Esophagus mucosa (tissue), 1 donor: ENCODE measurements at regions not wholly inside any gene's neighbourhood (a gene's known extent, or its start where the extent isn't known, plus 50 kb on each side); places are given as distances from the start of the nearest gene placed in this dataset.
"Not testable (repeated sequence)": the region's sequence is repeated elsewhere in the genome, so short reads cannot be mapped to it uniquely, and the experiment has no call there.

Experiments used
- ATAC-seq: fragments of 200-7000 bp; cut with Tn5 transposase; one replicate; pipeline ENCODE4 v1.9.1; 2020
- donor health status: DM: yes; HTN: yes; CAD: no.

DNA sequence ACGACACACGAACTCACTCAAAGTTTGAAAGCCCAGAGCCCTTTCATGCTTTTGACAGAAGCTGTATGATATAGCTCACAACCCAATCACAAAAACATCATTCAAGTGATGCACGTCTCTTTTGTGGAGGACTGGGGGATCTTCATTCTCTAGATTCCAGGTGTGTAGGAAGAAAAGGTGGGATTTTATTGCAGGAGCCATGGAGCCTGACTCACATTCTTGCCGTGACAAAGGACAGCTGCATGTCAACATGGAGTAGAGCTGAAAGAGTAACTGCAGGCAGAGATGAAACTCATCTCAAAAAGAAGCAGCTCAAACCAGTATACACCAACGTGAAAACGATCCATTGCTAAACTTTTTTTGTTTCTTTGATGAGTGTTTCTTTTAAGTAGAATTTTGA lies 50.9 kb upstream of the PDE1A start:
- ATAC-seq: no peak

DNA sequence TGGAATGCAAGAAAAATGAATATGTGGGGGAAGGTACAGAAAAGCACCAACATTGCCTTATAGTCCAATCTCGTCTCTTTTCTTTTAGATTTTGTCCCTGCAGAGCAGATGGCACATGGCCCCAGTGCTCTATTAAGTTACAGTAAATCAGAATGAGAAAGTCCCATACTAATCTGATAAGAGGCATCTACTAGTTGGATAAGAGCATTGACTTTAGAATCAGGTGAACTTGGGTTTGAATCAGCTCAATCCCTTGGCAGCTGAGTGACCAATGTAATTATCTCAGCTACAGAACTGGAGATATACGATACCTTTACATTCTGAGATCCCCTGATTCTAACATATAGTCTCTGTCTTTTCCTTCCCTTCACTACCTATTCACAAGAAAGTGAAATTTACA lies 54.8 kb upstream of the PDE1A start:
- ATAC-seq: no peak

GRCh38 chr2:182482511-182482910 lies 55.7 kb upstream of the PDE1A start:
- ATAC-seq: no peak

DNA sequence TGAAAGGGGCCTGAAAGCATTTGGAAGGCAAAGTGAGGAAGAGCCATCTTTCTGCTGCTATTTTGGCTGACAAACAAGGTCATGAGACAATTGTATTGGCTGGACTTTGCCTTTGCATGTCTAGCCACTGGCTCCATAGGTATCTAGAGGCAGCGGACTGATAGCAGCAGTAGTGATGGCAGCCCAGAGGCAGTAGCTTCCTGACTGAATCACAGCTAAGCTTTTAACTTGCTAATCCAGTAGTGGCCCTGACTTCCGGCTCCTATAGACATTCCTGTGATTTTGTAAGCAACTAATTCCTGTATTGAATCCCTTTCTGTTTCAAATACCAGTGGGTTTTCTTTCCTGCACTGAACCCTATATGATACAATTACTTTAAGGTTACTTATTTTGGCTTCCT lies 69.8 kb upstream of the PDE1A start:
- no peak for ATAC-seq

DNA sequence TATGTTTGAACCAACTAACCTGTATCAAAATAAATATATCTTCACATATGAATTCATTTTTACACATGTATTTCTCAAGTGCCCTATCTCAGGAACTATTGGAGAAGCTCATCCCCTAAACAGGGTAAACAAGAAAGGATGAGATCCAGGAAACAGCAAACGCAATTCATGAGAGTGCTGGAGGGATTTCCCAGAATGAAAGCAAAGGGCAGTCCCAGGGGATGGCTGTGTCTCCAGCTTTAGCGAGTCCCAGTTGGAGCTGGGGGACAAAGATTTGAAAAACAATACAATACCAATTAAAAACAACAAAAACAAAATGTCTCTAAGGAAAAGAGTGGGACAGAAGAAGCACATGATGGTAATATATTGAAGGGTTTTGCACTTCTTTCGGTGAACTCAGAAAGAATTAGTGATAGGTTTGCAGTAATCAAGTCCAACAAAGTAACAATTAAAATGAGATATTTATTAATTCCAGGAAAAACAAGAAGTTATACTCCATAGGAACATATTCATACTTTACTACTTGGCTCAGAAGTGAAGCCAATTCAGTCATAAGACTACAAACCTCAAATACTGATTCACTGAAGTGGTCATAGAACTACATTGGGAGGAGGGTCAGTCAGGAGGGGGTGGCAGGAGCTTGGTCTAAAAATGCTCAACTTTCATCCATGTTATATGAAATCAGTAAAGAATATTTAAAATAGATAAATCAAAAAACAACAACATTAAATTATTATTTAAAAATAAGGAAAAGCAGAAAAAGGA lies 73.1 kb upstream of the PDE1A start:
- no peak for ATAC-seq

GRCh38 chr2:182503886-182504285 lies 77.0 kb upstream of the PDE1A start:
- no peak for ATAC-seq

- no peak for ATAC-seq
Measured at GRCh38 chr2:182504903-182505302, 78.1 kb upstream of the PDE1A start.

GRCh38 chr2:182506606-182507005 lies 79.8 kb upstream of the PDE1A start:
- ATAC-seq: no peak

DNA sequence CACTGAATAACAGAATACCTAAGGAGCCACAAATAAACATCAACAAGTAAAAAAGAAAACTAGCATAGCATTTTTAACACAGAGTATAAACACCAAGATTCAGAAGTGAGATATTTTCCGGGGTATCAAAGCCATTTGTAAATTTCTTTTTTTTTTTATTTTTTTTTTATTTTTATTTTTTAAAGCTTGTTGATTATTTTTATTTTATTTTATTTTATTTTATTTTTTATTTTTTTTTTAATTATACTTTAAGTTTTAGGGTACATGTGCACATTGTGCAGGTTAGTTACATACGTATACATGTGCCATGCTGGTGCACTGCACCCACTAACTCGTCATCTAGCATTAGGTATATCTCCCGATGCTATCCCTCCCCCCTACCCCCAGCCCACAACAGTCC lies 81.7 kb upstream of the PDE1A start:
- ATAC-seq: not testable (repeated sequence)

GRCh38 chr2:182509216-182509615 lies 82.4 kb upstream of the PDE1A start:
- ATAC-seq: no peak

DNA sequence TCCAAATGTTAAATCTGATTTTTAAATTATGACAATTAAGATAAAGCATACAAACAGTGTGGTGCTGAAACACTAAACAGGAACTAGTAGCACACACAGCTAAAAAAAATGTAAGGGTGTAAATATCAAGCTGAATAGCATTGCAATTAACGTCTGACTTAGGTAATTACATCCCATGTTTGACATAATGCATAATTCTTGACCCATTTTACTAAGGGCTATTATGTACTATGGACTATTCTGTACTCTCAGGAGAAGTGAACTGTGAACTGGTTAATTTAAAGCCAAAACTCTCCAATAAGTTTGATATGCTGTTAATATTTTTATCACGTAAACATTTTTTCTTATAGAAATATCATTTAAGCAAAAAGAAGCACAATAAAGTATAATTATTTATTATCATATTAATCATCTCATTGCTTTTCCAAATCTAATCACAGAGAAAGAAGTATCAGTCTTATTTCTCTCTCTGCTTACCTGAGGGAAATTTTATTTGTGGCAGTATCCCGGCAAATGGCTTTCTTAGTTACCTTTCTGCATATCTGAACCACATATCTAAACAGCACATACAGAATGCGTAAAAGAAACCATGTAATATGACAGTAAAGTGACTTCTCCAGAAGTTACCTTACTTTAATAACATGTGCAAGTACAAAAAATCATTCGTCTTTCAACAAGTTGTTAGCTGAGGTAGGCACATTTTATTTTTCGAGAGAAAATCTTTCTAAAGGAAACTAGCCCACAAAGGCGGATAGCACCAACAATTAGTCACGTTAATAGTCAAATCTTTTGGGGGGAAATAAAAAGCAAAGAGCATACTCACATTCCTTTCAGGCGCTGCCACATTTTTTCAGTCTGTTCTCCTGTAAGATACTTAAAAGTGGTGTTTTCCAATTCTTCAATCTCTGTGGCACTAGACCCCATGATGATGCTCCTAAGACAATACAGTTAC lies 94.9 kb upstream of the PDE1A start:
- ATAC-seq: no peak

GRCh38 chr2:182522405-182522896 lies 95.6 kb upstream of the PDE1A start:
- no peak for ATAC-seq

GRCh38 chr2:182522972-182523473 lies 96.2 kb upstream of the PDE1A start:
- ATAC-seq: no peak

DNA sequence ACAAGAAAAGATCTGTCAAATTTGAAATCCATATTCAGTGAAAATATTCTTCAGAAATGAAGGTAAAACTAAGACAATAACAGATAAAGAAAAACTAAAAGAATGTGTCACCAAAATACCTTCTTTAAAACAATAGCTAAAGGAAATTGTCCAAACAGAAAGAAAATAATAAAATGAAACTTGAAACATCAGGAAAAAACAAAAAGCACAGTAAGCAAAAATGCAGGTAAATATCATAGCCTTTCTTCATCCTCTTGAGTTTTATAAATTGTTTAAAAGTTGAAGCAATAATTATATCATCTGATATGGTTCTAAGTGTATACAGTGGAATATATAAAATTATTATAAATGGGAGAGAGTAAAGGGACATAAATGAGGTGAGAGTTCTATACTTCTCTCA lies 103.8 kb upstream of the PDE1A start:
- no peak for ATAC-seq

GRCh38 chr2:182540252-182540651 lies 113.4 kb upstream of the PDE1A start:
- ATAC-seq: no peak

DNA sequence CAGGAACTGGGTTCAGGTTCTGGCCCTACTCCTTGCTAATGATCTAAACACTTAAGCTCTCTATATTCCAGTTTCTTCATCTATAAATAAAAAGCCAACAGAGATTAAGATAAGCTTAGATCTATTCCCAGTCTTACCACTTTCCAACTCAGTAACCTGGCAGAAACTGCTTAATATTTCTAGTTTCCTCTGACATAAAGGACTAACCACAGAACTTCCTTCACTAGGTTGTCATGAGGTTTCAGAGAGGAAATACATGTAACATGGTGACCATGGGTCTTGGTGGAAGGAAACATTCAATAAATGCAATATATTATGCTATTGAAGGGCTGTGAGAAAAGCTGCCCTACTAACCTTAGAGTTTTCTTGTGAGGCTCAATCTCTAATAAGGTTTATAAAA lies 114.4 kb upstream of the PDE1A start:
- no peak for ATAC-seq

GRCh38 chr2:182542501-182543258 lies 115.8 kb upstream of the PDE1A start:
- no peak for ATAC-seq

GRCh38 chr2:182543741-182544525 lies 117.1 kb upstream of the PDE1A start:
- no peak for ATAC-seq

- ATAC-seq: no peak
Measured at GRCh38 chr2:182545420-182546167, 118.8 kb upstream of the PDE1A start.

GRCh38 chr2:182548031-182548950 lies 121.5 kb upstream of the PDE1A start:
- no peak for ATAC-seq
